Stimulated activated CD8-positive, alpha-beta memory T cell treated with anti-CD3 and anti-CD28 coated beads, Interleukin-4, amount 100 ng/mL, for 48 hours (primary cell): ENCODE measurements at regions not wholly inside any gene's neighbourhood (a gene's known extent, or its start where the extent isn't known, plus 50 kb on each side); places are given as distances from the start of the nearest gene placed in this dataset.
"Not testable (repeated sequence)": the region's sequence is repeated elsewhere in the genome, so short reads cannot be mapped to it uniquely, and the experiment has no call there.

Source experiments
- DNase-seq: peaks from one replicate; pipeline ENCODE4 v3.0.0-alpha.2; 2020

DNA sequence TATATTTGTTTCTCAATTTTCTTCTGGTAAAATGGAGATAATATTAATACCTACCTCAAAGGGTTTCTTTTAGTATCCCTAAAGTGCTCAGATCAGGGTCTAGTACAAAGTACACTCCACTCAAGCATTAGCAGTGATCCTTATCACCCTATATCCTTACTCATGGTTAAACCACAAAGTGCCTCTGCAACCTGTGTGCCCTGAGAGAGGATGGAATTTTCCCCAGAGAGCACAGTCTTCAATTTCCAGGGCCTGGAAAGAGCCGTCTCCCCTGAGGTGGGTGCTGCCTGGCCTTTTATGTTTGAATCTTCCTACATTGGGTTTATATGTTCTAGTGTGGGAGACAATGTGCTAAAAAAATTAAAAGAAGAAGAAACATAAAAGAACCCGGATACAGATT, 183.1 kb upstream of the FBXO33 start:
- DNase-seq = no peak

- DNase-seq = no peak
These were observed 182.2 kb upstream of the FBXO33 start for GRCh38 chr14:39614297-39614923.

DNA sequence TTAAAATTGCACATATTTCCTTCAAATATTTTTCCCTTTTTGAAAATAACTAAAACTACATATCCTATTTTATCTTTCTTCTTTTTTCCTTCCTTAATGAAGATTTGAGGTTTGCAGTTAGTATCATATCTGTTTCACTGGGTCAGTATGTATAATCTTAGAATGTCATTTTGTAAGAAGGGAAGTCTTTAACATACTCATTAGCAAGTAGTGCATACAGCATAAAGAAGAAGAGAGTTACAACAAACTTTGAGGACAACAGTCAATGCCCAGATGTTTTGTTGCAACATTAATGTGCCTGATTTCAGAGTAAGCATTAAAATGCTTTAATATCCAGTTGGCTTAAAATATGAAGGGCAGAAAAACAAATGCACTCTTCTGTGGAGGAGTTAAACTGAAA, 176.9 kb upstream of the FBXO33 start:
- DNase-seq = no peak

- no peak for DNase-seq
These were observed 175.7 kb upstream of the FBXO33 start for GRCh38 chr14:39607978-39608377.

DNA sequence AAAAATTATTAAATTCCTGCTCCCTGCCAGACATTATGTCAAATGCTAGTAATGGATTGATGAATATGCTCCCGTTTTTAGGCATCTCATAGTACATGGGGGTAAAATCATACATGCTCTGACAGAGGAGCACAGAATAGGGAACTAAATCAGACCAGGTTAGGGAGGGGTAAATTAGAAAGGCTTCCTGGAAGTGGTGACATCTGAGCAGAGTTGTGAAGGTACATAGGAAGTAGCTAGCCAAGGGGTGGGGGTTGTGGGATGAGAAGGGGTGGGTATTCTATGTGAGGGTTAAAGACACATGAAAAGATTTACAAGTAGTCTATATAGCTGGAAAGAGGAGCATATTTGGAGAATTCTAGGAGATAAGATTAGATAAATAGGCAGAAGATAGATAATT, 171.7 kb upstream of the FBXO33 start:
- DNase-seq = no peak

- no peak for DNase-seq
These were observed 161.1 kb upstream of the FBXO33 start for GRCh38 chr14:39593377-39593776.

GRCh38 chr14:39592116-39592789, 160.0 kb upstream of the FBXO33 start:
- DNase-seq = no peak

DNA sequence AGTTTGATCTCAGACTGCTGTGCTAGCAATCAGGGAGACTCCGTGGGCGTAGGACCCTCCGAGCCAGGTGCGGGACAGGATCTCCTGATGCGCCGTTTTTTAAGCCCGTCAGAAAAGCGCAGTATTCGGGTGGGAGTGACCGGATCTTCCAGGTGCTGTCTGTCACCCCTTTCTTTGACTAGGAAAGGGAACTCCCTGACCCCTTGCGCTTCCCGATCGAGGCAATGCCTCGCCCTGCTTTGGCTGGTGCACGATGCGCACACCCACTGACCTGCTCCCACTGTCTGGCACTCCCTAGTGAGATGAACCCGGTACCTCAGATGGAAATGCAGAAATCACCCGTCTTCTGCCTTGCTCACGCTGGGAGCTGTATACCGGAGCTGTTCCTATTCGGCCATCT, 157.6 kb upstream of the FBXO33 start:
- not testable (repeated sequence) for DNase-seq

DNA sequence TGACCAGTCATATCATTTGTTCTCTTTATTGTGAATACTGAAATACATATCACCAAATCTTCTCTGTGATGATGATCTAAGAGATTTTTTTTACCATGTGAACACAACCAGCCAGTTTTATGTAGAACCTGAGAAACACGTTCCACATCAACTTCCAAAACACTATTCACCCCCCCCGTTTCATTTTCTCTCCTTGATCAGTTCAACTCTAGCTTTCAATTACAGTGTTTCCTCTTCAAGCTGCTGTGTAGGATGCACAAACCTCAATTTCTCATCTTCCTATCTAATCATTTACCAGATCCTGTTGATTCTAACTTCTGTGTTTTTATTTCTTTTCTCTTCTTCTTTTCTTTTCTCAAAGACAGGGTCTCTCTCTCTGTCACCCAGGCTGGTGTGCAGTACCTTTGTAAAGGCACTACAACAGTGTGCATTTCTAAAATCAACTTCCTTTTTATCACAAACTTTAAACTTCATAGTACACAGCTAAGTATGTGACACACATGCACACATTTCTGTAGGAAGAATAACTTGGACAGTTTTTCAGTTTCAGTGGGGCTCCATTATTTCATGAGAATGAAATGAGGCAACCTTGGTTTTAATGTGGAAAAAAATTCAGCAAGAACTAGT, 149.9 kb upstream of the FBXO33 start:
- DNase-seq = no peak

- DNase-seq = no peak
These were observed 149.2 kb upstream of the FBXO33 start for GRCh38 chr14:39581474-39581873.

DNA sequence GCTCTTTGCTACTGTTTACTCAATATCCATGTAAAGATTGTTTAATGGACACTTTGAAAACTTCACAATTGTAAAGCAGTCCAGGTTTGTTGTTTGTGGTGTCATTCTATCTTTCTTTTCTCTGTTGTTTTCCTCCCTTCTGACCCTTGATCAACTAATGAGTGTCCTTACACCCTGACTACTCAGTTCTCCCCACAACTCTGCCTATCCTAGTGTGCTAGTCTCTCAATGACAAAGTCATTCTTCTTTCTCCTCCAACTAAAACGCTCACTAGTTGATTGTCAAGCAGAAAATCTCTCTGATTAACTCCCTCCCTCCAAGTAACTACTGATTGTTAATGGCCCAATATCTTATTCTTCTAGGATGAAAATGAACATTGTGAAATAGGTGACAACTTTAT, 148.5 kb upstream of the FBXO33 start:
- no peak for DNase-seq

DNA sequence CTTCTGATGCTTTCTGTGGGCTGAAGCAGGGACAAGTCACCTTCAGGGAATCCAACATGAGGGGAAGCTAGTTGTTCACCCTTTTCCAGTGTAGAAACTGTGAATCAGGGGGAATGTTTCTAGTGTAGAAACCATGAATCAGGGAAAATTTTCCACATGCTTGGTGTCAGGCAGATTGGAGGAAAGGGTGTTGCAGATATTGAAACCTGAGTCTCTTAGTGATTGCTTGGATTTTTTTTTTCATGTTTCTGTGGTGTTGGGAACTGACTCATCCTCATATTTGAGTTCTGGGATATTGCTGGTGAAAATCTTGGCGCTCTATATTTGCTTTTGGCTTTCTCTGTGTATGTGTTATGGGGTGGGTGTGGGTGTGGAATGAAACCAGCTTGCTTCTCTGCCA, 144.5 kb upstream of the FBXO33 start:
- DNase-seq = no peak

DNA sequence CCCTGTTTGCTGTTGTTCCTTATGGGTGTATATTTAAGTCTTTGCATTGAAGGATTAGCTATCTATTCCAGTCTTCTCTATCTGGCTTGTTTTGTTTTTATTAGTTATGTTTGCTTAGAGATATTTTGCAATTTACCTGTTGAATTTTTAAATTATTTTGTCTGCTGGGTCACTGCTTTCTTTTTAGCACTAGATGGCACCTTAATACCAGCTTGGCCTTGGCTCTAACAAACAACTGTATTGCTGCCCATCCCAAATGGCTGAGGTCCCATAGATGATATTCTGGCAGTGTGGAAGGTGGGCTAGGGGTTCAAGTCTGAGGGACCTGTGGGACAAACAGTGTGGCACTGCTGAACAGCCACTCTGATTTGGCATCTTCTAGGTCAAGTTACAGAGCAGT, 144.0 kb upstream of the FBXO33 start:
- DNase-seq = no peak

- no peak for DNase-seq
These were observed 136.7 kb upstream of the FBXO33 start for GRCh38 chr14:39568809-39569538.

DNA sequence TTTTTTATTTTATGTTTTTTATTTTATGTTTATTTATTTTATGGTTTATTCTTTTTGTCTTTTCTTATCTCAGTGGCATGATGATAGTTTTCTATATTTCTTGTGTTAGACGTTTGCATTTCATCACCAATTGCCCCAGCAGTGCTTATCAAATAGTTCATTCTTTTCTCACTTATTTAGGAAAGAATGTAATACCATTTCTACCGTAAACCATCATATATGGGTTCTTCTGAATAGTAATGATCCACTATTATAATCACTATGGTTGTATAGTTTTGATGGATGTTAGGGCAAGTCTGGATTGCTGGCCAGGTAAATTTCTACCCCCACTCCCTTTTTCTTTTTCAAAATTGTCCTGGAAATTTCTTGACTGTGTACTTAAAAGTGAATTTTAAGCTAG, 134.6 kb upstream of the FBXO33 start:
- no peak for DNase-seq

DNA sequence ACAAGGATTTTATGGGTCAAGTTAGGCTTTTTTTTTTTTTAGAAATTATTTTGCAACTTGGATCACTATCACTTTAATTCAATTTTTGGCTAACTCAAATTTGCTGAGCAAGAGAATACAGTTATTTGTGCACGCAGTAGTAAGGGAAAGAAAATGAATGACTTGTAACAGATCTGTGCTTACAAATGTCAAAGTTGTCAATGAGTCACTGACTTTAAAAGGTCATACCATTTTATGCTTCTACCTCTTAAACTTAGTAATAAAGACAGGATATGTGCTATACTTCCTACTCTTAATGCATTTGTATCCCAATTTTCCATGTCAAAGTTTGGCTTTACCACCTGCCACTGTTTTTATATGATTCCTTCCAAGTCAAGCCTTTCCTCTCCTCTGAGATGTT, 131.1 kb upstream of the FBXO33 start:
- DNase-seq = no peak

DNA sequence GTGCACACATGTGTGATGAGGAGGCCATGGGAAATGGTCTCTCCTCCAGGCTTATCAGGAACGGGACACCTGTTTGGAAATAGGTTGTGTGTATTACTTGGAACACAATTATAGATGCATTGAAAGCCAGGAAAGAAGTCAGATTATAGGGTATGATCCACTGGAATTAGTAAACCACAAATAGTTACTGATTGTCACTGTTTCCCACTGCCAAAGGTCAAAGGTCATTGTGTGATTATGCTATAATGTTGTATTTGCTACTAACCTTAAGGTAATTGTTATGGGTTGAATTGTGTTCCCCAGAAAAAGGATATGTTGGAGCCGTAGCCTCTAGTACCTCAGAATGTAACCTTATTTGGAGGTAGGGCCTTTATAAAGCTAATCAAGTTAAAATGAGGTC, 129.9 kb upstream of the FBXO33 start:
- DNase-seq = no peak

GRCh38 chr14:39558525-39558924, 126.3 kb upstream of the FBXO33 start:
- no peak for DNase-seq

GRCh38 chr14:39555749-39556148, 123.5 kb upstream of the FBXO33 start:
- no peak for DNase-seq

- no peak for DNase-seq
These were observed 122.3 kb upstream of the FBXO33 start for GRCh38 chr14:39554576-39554975.

DNA sequence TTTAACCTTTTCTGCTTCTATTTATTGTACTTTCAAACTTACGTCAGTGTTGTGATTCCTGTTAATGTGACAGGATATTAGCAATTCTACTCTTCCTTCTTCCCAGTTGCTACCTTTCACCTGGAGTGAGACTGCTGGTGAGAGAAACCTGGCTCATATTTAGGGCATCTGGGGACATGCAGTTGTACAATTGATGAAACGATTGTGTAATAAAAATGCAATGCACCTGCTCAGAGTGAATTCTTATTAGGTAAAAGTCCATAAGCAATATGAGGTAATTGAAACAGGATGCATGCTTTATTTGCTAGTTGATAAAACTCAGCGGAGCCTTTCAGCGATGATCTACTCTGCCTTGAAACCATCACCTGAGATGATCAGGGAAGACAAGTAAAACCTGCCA, 116.1 kb upstream of the FBXO33 start:
- no peak for DNase-seq

DNA sequence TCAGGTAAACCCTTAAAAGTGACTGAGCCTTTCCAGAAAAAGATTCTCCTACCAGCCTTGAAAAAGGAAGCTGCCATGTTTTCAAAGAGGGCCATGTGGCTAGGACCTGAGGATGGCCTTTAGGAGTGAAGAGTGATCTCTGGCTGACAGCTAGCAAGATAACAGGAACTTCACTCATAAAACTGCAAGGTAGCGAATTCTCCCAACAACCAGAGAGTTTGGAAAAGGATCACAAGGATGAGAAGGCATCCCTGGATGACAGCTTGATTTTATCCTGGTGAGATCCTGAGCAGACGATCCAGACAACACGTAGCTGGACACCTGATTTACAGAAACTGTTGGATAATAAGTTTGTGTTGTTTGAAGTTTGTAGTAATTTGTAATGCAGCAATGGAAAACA, 115.6 kb upstream of the FBXO33 start:
- DNase-seq = no peak

DNA sequence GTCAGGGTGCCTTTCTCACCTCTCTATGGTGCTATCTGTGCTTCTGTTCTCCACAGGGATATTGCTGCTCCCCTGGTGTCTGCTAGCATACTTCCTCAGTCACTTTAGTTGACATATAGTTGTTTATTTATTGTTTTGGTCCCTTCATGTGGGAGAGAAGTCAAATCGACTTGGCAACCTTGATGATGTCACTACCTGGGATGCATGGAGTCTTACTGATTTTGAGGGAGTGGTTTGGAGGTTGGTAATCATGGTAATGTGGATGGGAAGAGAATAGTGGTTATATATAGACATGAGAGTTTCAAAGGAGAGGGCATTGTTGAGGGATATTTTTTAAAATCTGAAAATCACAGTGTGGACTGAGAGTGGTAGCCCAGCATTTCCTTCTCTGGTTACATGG, 73.6 kb upstream of the FBXO33 start:
- no peak for DNase-seq

DNA sequence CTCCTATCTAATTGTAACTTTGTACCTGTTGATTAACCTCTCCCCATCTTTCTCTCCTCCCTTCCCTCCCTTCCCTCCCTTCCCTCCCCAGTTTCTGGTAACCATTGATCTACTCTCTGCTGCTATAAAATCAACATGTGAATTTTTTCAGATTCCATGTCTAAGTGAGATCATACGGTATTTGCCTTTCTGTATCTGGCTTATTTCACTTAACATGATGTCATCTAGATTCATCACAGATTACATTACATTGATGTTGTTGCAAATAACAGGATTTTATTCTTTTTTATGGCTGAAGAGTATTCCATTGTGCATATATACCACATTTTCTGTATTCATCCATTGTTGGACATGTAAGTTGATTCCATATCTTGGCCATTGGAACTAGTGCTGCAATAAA, 68.0 kb upstream of the FBXO33 start:
- DNase-seq = no peak
